Naive B cell (primary cell): ENCODE measurements at regions not wholly inside any gene's neighbourhood (a gene's known extent, or its start where the extent isn't known, plus 50 kb on each side); places are given as distances from the start of the nearest gene placed in this dataset.
"Not testable (repeated sequence)": the region's sequence is repeated elsewhere in the genome, so short reads cannot be mapped to it uniquely, and the experiment has no call there.

ENCODE experiments used
- ATAC-seq, 2 donors: fragments of 150-1000 bp; cut with Tn5 transposase; 2 replicates each; pipeline ENCODE4 v1.10.0; 2021; ENCODE audit warnings: low read depth in 2 of 2, mild to moderate bottlenecking in 2 of 2, moderate library complexity in 2 of 2
- DNase-seq: peaks from one replicate; pipeline ENCODE4 v3.0.0; 2022
- H3K27ac Mint-ChIP-seq, 6 donors: one replicate each; pipeline ENCODE4 v1.8.0; 2020 to 2022; ENCODE audit warnings: mild to moderate bottlenecking in 6 of 6, mixed read lengths in 6 of 6, moderate library complexity in 5 of 6, inconsistent platforms in 2 of 6
- H3K27me3 Mint-ChIP-seq, 3 donors: one replicate each; pipeline ENCODE4 v1.8.0; 2021 to 2022; ENCODE audit warnings: mixed read lengths in 3 of 3, mild to moderate bottlenecking in 1 of 3
- H3K36me3 Mint-ChIP-seq, 2 donors: one replicate each; pipeline ENCODE4 v1.8.0; 2020 to 2022; ENCODE audit warnings: mixed read lengths in 2 of 2, inconsistent platforms in 1 of 2, mild to moderate bottlenecking in 1 of 2
- H3K4me1 Mint-ChIP-seq, 3 donors: one replicate each; pipeline ENCODE4 v1.8.0; 2020 to 2022; ENCODE audit warnings: mixed read lengths in 3 of 3, inconsistent platforms in 1 of 3, mild to moderate bottlenecking in 1 of 3, moderate library complexity in 1 of 3
- H3K4me3 Mint-ChIP-seq, 8 donors: one replicate each; pipeline ENCODE4 v1.8.0; 2020 to 2022; ENCODE audit warnings: mild to moderate bottlenecking in 8 of 8, mixed read lengths in 8 of 8, moderate library complexity in 8 of 8, inconsistent platforms in 2 of 8
- H3K9me3 Mint-ChIP-seq, 7 donors: one replicate each; pipeline ENCODE4 v1.8.0; 2020 to 2022; ENCODE audit warnings: mixed read lengths in 7 of 7, mild to moderate bottlenecking in 5 of 7, inconsistent platforms in 2 of 7, moderate library complexity in 1 of 7

DNA sequence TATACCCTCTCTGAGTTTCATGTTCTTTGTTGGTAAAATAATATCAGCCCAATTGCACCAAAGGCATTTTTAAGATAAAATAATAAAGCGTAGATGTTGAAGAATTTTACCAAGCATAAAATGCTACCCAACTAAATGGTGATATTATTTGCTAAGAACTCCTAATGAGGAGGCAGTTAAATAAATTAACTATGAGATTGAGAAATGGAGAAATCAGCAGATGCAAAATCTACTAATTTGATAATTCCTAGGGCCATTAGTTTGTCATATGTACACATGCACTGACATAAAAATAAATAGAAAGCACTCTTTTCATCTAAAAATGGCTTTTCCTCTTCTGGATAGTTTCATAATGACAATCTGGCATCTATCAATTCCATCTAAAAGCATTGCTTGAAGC lies 681.5 kb upstream of the FAM98A start:
- ATAC-seq (no peak), DNase-seq (no peak)
- Mint-ChIP-seq H3K4me1 (no peaks in the 10 kb centered on the region), H3K4me3 (no peak overlapping the region), H3K27ac (no peak overlapping the region), H3K9me3 (peaks cover 0 to 9% (median 3%) of the 10 kb centered on the region in 7 donors), H3K27me3 (no peaks in the 10 kb centered on the region), H3K36me3 (no peaks in the 10 kb centered on the region)

DNA sequence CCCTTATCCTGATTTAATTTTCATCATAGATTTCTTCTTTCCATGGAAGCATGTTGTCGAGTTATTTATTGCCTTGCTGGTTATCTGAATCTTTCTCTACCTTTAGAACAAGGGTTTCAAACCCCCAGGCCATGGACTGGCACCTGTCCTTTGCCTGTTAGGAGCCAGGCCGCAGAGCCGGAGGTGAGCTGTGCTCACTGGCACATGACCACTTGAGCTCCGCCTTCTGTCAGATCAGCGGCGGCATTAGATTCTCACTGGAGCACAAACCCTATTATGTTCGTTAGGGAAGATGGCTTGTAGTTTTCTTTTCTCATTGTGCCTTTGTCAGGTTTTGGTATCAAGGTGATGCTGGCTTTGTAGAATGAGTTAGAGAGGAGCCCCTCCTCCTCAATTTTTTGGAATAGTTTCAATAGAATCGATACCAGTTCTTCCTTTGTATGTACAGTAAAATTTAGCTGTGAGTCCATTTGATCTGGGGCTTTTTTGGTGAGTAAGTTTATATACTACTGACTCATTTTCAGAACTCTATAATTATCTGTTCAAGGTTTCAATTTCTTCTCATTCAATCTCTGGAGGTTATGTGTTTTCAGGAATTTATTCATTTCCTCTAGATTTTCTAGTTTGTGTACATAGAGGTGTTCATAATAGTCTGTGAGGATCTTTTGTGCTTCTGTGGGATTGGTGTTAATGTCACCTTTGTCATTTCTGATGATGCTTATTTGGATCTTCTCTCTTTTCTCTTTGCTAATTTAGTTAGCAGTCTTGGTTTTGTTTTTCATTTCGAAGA lies 668.0 kb upstream of the FAM98A start:
- DNase-seq (no peak), ATAC-seq (no peak)
- Mint-ChIP-seq H3K9me3 (peaks cover 0 to 22% (median 5%) of the 10 kb centered on the region in 7 donors), H3K4me1 (no peaks in the 10 kb centered on the region), H3K36me3 (no peaks in the 10 kb centered on the region), H3K27me3 (no peaks in the 10 kb centered on the region), H3K27ac (no peak overlapping the region), H3K4me3 (no peak overlapping the region)

DNA sequence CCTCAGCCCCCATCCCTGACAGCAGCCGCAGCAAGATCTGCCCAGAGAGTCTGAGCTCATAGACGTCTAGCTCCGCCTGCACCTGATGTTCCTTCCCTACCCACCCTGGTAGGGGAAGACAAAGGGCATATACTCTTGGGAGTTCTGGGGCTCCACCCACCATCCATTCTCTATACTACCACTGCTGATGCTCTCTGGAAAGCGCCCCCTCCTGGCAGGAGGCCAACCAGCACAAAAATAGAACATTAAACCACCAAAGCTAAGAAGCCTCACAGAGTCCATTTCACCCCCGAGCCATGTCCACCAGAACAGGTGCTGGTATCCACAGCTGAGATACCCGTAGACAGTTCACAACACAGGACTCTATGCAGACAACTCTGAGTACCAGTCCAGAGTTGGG lies 662.6 kb upstream of the FAM98A start:
- DNase-seq (no peak), ATAC-seq (no peak)
- Mint-ChIP-seq H3K4me1 (no peaks in the 10 kb centered on the region), H3K36me3 (no peaks in the 10 kb centered on the region), H3K27me3 (no peaks in the 10 kb centered on the region), H3K9me3 (peaks cover 0 to 12% (median 5%) of the 10 kb centered on the region in 7 donors), H3K4me3 (no peak overlapping the region), H3K27ac (peak overlapping the region in 1 of 6 donors; percentile 23)

DNA sequence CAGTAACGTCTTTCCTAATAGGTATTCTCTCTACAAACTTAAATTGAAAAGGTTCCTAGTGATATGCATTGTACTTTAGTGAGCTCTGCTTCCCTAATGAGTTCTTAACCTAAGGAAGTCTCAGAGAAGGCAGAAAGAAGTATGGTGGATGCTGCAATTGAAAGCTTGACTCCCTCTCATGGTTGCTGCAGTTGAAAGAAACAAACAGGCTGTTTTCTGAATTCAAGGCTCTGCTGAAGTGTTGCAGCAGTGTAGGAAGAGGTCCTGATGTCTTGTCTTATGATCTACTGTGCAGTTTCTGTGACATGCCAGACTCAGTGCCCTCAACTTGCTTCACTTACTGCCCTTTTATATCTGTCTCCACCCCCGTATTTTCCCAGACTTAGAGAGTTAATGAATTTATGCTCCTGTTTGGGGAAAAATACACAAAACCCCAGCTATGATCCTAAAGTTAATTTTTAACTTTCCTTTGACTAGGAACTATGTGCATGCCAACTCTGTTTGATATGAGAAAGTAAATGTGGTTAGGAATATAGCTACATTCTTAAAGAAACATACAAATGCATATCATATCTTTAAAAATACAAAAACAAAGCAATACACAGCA lies 655.3 kb upstream of the FAM98A start:
- Mint-ChIP-seq H3K9me3 (peaks cover 0 to 6% (median 0%) of the 10 kb centered on the region in 7 donors), H3K27ac (no peak overlapping the region), H3K4me1 (no peaks in the 10 kb centered on the region), H3K36me3 (no peaks in the 10 kb centered on the region), H3K27me3 (no peaks in the 10 kb centered on the region), H3K4me3 (no peak overlapping the region)
- DNase-seq = no peak
- no peak for ATAC-seq

DNA sequence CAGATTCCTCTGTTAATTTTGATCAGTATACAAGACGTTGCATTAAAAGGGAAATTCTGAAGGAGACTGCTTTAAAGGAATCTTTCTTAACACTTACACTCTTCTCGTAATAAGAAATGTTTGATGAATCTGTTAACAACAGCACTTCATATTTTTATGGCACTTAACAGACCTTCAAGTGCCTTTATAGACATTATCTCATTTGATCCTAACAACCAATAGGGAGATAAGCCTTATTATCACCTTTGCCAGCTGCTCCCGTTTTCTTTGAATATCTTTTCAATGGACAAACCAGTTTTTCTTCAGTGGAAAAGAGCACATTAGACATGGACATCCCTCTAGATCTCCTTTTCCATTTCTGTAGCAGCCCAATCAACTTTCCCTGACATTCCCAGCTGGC lies 653.0 kb upstream of the FAM98A start:
- Mint-ChIP-seq H3K4me1 (no peaks in the 10 kb centered on the region), H3K27ac (no peak overlapping the region), H3K27me3 (no peaks in the 10 kb centered on the region), H3K4me3 (no peak overlapping the region), H3K9me3 (peaks cover 0 to 2% (median 0%) of the 10 kb centered on the region in 7 donors), H3K36me3 (no peaks in the 10 kb centered on the region)
- no peak for ATAC-seq
- DNase-seq = no peak

DNA sequence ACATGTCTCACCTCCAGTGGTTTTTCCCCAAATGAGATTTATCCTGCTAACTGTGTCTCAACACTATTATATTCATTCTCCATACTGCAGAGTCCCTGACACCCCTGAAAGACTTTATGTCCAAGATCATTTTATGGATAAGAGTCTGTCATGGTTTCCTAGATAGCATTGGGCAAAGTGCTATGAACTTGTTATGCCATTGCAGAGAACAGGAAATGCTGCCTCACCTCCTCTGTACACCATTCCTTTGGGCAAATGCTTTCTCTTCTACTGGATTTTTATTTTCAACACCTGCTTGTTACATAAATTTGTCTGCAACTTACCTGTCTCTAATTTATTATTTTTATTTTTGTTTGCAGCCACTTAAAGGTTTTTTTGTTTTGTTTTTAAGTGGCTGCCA lies 652.5 kb upstream of the FAM98A start:
- H3K27ac Mint-ChIP-seq = no peak overlapping the region
- DNase-seq = no peak
- no peaks in the 10 kb centered on the region for H3K27me3 Mint-ChIP-seq
- no peak for ATAC-seq
- H3K9me3 Mint-ChIP-seq = peaks cover 0 to 3% (median 0%) of the 10 kb centered on the region in 7 donors
- H3K36me3 Mint-ChIP-seq = no peaks in the 10 kb centered on the region
- H3K4me1 Mint-ChIP-seq = no peaks in the 10 kb centered on the region
- no peak overlapping the region for H3K4me3 Mint-ChIP-seq

DNA sequence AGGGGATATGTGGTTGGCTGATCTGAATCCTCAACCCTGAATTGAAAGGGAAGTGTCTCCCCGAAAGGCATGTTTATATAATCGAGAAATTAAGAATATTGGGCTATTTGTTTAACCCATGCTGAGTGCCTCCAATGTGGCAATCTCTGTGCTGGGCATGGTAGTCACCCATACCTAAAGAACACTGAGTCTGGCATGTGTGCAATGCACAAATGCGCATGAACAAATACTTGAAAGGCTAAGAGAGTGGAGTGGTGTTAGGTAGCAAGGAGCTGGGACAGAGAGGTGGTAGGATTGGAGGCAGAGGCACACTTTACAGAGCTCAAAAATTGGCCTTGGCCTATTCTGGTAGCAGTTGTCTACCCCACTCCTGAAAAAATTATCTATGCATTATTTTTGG lies 645.1 kb upstream of the FAM98A start:
- ATAC-seq = no peak
- Mint-ChIP-seq H3K4me3 (no peak overlapping the region), H3K27ac (no peak overlapping the region), H3K9me3 (peaks cover 0 to 3% (median 0%) of the 10 kb centered on the region in 7 donors), H3K36me3 (no peaks in the 10 kb centered on the region), H3K4me1 (no peaks in the 10 kb centered on the region), H3K27me3 (no peaks in the 10 kb centered on the region)
- no peak for DNase-seq

DNA sequence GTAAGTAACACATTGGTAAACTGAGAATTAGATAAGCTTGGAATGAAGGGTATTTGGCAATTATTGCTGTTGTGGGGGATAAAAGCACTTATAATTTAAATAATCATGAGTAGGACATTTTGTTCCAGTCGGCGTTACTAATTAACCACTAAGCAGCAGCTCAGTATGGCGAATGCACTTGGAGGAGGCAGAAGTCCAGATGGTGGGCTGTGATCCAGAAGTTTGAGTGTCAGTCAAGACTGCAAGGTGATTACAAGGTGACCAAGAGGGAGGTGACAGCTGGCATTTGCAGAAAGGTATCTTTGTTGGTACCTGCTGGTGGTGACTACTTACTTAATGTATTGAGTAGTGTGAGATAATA lies 643.6 kb upstream of the FAM98A start:
- Mint-ChIP-seq H3K4me1 (no peaks in the 10 kb centered on the region), H3K4me3 (no peak overlapping the region), H3K27me3 (no peaks in the 10 kb centered on the region), H3K36me3 (no peaks in the 10 kb centered on the region), H3K27ac (no peak overlapping the region), H3K9me3 (peaks cover 0 to 5% (median 3%) of the 10 kb centered on the region in 7 donors)
- ATAC-seq (no peak), DNase-seq (no peak)

DNA sequence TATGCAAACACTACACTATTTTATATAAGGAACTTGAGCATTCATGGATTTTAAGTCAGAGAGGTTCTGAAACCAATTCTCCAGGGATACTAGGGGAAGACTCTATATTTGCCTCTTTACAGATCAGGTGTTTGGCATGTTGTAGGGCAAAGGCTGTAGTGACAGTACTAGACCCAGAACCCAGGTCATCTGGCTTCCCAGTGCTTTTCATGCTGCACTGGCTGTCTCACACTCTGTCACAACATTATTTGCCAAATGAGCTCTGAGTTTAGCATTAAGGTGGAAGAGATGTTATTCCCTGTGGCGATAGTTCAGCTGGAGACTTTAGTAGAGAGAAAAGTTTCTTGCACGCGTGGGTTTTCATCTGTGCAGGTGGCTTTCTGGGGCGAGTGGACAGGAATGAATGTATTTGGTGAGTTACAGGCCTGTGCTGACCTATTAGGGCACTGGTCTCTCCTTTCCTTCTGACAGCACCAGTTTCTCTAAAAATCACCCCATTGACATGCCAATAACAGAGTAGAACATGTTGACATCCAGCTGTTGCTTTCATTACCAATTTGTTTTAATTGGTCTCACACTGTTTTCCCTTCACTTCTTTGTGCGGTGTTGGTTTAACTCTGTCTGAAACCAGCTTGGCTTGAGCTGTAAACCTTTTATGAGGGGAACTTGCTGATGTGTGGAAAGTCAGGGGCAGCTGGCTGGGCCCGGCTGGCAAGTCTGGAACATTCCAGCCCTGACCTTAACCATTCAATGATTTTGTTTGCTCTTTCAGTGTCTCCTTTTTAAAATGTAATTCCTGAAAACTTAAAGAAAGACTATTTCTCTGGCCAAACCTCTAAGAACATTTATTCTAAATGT lies 643.0 kb upstream of the FAM98A start:
- Mint-ChIP-seq H3K4me3 (no peak overlapping the region), H3K4me1 (no peaks in the 10 kb centered on the region), H3K9me3 (peaks cover 0 to 11% (median 3%) of the 10 kb centered on the region in 7 donors), H3K27ac (no peak overlapping the region), H3K27me3 (no peaks in the 10 kb centered on the region), H3K36me3 (no peaks in the 10 kb centered on the region)
- no peak for DNase-seq
- ATAC-seq = no peak

DNA sequence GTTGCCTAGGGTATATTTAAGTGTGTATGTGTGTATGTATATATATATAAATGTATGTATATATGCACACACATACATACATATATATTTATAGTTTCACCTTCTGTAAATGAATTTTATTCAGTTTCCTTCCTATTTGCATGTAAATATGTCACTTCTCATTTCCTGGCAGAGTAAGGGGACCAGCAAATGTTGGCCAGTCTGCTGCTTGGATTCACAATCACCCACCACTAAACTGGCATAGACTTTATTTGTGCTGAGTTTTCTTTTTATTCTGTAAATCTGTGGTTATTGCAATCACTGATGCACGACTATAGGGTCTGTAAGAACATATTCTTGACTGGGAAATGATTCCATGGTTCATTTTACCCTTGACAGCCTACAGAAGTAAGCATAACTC lies 640.4 kb upstream of the FAM98A start:
- Mint-ChIP-seq H3K36me3 (peaks cover 0 to 7% of the 10 kb centered on the region in 2 donors), H3K27me3 (no peaks in the 10 kb centered on the region), H3K27ac (no peak overlapping the region), H3K4me1 (no peaks in the 10 kb centered on the region), H3K9me3 (peaks cover 5 to 26% (median 7%) of the 10 kb centered on the region in 7 donors), H3K4me3 (no peak overlapping the region)
- ATAC-seq = no peak
- DNase-seq = no peak

DNA sequence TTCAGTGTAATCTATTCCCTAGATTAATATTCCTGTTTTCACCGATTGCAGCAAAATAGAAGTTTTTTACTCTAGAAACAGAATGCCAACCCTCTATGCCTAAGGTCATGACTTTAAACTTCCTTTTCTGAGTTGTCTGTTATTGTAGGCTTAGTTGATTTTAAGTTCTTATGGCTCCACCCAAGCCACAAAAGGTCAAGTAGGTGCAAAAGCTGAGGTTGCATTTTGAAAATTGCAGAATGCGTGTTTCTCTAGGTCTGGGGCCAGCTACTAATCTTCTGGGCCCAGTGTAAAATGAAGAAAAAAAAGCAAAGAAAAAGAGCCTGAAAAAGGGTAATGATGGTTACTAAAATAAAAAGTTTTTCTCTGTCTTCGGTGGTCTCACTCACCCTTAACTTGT lies 635.7 kb upstream of the FAM98A start:
- H3K4me3 Mint-ChIP-seq = no peak overlapping the region
- H3K9me3 Mint-ChIP-seq = peaks cover 3 to 26% (median 9%) of the 10 kb centered on the region in 7 donors
- H3K36me3 Mint-ChIP-seq = peaks cover 0 to 7% of the 10 kb centered on the region in 2 donors
- no peaks in the 10 kb centered on the region for H3K27me3 Mint-ChIP-seq
- H3K27ac Mint-ChIP-seq = no peak overlapping the region
- DNase-seq (no peak), ATAC-seq (no peak)
- no peaks in the 10 kb centered on the region for H3K4me1 Mint-ChIP-seq

DNA sequence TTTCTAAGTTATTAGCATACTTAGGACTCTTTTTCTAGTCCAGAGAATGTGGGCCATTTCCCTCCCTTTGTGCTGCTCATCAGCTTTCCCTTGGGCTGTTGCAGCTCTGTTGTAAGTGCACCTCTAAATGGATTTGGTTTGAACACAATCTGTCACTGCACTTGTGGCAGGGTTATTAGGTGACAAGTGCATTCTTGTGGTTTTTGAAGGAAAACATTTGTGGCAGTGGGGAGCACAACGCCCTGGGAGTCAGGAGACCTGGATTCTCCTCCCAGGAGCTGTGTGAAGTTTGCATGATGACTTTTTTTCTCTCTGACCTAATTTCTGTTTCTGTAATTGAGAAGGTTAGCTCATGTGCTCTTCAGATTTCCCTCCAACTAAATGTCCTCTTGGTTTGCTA lies 630.9 kb upstream of the FAM98A start:
- Mint-ChIP-seq H3K4me3 (no peak overlapping the region), H3K27ac (no peak overlapping the region), H3K36me3 (no peaks in the 10 kb centered on the region)

DNA sequence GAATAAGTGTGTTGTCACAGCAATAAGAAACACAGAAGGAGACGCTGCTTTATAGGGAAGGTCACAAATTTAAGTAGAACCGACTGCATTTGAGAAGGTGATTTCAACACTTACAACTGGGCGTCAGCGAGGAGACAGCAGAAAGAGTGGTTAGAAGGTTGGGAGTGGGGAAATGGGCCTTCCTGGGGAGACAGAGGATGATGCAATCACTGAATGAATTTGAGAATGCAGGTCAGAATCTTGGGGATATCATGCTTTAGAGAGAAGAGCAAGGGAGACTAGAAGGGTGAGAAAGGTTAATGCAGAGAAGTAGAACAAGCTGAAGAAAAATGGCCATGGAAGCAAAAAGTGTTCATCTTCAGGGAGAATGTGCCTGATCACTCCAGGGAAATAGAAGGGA lies 616.1 kb upstream of the FAM98A start:
- DNase-seq (no peak), ATAC-seq (no peak)
- no peaks in the 10 kb centered on the region for H3K36me3 Mint-ChIP-seq
- H3K27me3 Mint-ChIP-seq = no peaks in the 10 kb centered on the region
- peaks cover 3 to 21% (median 12%) of the 10 kb centered on the region in 7 donors for H3K9me3 Mint-ChIP-seq
- H3K4me1 Mint-ChIP-seq = no peaks in the 10 kb centered on the region
- no peak overlapping the region for H3K4me3 Mint-ChIP-seq
- H3K27ac Mint-ChIP-seq = no peak overlapping the region

More for the DNA sequence above, 630.9 kb upstream of the FAM98A start:
- Mint-ChIP-seq H3K4me1 (no peaks in the 10 kb centered on the region), H3K27me3 (no peaks in the 10 kb centered on the region), H3K9me3 (peaks cover 0 to 3% (median 0%) of the 10 kb centered on the region in 7 donors)
- ATAC-seq = no peak
- DNase-seq = no peak

DNA sequence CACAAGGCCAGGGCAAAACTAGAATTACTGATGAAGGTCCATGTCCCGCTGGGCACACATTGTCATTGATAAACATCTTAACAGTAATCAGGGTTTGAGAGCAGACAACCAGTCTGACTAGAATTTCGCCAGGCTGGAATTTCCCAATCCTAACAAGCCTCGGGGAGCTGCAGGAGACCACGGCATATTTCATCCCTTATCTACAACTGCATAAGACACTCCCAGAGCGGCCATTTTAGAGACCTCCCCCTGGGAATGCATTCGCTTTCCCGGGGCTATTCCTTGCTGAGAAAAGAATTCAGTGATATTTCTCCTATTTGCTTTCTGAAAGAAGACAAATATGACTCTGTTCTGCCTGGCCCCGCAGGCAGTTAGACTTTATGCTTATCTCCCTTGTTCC lies 611.3 kb upstream of the FAM98A start:
- not testable (repeated sequence) for ATAC-seq, H3K4me3 Mint-ChIP-seq, H3K4me1 Mint-ChIP-seq, H3K27me3 Mint-ChIP-seq, DNase-seq, H3K36me3 Mint-ChIP-seq
- Mint-ChIP-seq H3K9me3 (peaks cover 9 to 49% (median 29%) of the 10 kb centered on the region in 7 donors), H3K27ac (peak overlapping the region in 1 of 6 donors; percentile 75)
